SW 1271 (cell line): ENCODE measurements at regions not wholly inside any gene's neighbourhood (a gene's known extent, or its start where the extent isn't known, plus 50 kb on each side); places are given as distances from the start of the nearest gene placed in this dataset.

Source experiments
- DNase-seq, 2 experiments: peaks; one replicate each; lab custom pipeline; 2025; lab: John Stamatoyannopoulos, UW

- DNase-seq = no peak
Observed at GRCh38 chr9:89969881-89970639, 365.2 kb downstream of the GADD45G start.

GRCh38 chr9:89970701-89971100 lies 365.9 kb downstream of the GADD45G start:
- DNase-seq = no peak

DNA sequence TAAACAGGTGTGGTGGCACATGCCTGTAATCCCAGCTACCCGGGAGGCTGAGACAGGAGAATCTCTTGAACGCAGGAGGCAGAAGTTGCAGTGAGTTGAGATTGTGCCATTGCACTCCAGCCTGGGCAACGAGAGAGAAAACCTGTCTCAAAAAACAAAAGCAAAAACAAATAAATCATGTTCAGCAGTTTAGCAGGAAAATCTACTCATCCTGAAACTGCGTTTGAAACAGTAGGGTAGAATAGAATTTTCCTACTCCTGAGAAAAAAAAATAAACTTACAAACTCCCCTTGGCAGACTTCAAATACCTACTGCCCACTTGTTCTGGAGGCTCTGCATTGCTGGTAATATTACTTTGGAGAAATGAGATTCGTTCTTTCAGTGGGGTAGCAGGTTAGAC lies 367.7 kb downstream of the GADD45G start:
- no peak for DNase-seq

GRCh38 chr9:89974582-89974981 lies 369.8 kb downstream of the GADD45G start:
- DNase-seq = no peak

DNA sequence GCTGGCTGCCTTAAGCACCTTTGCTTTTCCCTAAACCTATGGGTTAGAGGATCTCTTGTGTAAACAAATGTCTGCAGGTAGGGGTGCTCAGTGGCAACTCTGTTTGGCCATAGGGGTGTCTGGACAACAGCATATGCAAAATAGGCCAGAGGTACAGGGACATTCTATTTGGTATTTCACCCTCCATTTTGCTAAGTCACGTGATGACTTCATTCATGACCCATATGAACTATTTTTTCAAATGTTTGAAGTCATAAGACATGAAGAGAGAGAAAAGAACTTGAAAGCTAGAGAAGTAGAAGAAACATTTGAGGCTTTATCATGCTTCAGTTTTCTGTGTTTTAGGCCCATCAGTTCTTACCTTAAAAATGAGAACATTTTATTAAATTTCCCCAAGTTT lies 370.2 kb downstream of the GADD45G start:
- DNase-seq = no peak

GRCh38 chr9:89975630-89976029 lies 370.8 kb downstream of the GADD45G start:
- DNase-seq = no peak

DNA sequence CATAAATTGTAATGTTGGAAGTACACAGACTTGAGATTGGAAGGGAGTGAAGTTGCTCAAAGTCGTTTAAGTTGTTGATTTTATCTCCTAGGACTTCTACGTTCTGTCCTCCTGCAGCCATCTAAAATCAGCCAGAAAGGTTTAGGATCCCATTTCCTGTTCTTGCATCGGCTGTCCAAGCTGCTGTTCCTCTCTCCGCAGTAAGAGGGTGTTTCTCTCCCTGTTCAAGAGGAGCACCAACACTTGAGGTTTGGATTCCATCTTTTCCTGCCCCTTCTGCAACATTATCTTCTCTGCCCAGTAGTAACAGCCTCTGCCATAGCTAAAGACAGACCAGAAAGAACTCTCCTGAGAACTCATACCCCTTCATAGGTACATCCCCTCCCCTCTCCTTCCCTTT lies 373.4 kb downstream of the GADD45G start:
- peak in 1 of 2 experiments; percentile 21 for DNase-seq

DNA sequence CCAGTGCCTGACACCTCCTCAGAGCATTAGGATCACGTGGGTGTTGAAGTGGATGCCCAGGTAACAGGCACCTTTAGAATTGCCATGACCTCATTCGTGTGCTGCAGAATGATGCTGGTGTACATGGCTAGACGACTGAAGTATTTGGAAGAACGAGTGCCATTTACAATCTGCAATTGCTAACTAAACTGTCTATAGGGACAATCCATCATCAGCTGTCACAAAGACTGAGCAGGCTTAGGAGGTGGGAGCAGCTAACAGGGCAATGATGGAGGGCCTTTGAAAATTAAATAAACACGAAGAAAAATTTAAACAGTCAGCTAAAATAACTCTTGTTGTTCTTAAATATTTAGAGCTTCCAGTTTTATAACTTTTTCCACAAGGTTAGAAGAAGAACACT lies 375.8 kb downstream of the GADD45G start:
- no peak for DNase-seq

GRCh38 chr9:89982016-89982415 lies 377.2 kb downstream of the GADD45G start:
- DNase-seq = no peak

- no peak for DNase-seq
Observed at GRCh38 chr9:89983411-89983810, 378.6 kb downstream of the GADD45G start.

- DNase-seq = no peak
Observed at GRCh38 chr9:89984214-89984613, 379.4 kb downstream of the GADD45G start.

- no peak for DNase-seq
Observed at GRCh38 chr9:89985068-89985467, 380.3 kb downstream of the GADD45G start.

GRCh38 chr9:89986190-89986589 lies 381.4 kb downstream of the GADD45G start:
- no peak for DNase-seq

- DNase-seq = no peak
Observed at GRCh38 chr9:89988458-89988857, 383.6 kb downstream of the GADD45G start.

- DNase-seq = no peak
Observed at GRCh38 chr9:89991204-89991790, 386.5 kb downstream of the GADD45G start.

DNA sequence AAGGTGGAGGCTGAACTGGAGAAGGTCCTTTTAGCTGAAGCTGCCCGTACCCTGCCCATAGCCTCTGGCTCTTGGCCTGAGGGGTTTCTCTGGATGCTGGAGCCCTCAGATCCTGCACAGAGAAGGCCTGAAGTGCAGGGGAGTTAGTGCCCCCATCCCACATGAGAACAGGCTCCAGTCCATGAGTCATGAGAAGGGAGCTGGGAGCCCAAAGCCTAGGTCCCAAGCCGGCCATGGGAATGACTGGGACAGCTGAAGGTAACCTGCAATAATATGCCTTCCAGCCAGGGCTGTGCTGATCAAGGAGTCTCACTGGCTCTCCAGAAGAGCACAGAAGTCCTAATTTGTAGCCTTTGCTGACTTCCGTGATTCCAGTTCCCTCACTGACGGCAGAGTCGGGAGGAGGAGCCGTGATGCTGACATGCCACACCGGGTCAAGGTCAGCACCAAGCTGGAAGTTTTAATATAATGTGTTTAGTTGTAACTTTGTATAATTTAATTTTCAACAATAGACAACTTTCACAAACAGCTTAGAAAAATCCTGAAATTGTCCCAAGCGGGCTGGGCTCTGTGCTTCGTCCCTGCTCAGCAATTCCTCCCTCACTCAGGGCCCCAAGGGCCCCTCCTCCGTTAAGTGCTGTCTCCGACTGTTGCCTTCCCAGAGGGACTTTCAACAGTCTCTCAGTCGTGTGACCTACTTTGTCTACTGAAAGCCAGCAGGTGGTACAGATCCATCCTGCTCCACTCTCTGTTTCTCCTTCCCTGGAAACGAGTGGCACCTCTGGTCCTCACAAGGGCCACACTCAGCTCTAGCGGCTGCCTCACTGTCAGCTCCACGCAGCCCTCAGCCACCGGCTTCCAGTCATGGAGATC lies 387.8 kb downstream of the GADD45G start:
- no peak for DNase-seq

DNA sequence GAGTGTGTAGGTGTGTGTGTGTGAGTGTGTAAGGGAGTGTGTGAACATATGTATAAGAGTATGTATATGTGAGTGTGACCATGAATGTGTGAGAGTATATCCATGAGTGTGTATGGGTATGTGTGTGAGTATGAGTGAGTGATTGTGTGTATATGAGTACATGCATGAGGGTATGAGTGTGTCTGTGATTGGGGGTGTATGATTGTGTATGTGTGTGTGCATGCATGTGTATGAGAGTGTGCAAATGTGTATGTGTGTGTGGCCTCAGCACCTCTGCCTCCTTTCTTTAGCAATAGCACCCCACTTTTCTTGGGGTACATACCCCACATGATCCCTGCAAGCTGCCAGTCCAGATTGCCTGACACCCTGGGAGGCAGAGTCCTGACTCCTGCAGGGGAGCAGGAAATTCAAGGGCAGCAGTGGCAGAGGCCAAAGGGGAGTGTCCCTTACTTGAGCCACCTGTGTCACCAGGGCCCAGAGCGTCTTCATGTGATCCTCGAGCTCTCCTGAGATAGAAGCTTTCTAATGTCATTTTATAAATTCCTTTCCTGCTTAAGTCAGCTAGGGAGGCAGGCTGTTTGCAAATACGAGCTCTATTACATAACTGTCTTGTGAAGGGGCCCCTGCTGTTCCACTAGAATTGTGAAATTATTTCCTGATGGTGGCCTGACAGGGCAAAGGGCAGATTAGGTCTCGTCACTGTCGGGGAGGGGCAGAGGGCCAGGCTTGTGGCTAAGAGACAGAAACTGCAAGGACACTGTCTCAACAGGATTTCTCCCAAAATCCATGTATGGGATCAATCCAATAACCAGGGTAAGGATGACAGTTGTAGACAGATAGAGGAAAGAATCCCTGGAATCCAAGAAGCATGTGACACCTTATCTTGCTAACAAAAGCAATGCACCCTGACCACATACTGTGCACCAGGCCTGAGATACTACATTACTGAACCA lies 389.1 kb downstream of the GADD45G start:
- peak in 1 of 2 experiments; percentile 17 for DNase-seq

- DNase-seq = no peak
Observed at GRCh38 chr9:89994988-89995613, 390.3 kb downstream of the GADD45G start.

DNA sequence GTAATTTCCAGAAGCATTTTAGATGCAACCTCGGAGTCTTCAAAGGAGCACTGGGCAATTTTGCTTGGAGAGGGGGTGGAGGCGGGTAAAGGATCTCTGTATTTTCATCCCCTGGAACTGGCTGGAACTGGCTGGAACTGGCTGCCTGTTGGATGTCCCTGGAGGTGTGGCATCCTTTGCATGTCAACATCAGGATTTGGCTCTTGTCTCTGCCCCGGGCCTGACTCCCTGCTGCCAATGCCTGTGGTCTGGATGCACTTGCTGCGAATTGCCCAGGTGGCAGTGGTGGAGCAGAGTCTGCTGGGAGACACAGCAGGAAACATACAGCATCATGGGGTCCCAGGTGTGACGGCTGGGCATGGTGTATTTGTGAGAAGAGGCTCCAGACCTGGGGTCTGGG lies 391.3 kb downstream of the GADD45G start:
- no peak for DNase-seq

DNA sequence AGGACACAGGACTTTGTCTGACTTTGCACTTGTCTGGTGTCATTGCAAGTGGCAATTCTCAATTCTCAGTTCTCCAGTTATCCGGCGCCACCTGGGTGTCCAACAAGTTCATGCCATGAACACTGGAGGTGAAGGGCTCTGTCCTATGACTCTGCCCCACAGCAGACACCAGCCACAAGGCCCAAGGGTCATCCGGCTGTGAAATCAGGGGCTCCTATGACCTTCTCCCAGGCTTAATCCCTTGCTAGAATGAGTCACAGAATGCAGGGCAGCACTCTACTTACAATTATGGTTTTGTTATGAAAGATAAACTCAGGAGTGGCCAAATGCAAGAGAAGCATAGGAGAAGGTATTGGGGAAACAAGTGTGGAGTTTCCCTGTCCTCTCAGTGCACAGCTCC lies 392.0 kb downstream of the GADD45G start:
- peak in 1 of 2 experiments; percentile 2 for DNase-seq

GRCh38 chr9:89998633-89999032 lies 393.8 kb downstream of the GADD45G start:
- no peak for DNase-seq
